Brain microvascular endothelial cell (primary cell): ENCODE measurements at regions not wholly inside any gene's neighbourhood (a gene's known extent, or its start where the extent isn't known, plus 50 kb on each side); places are given as distances from the start of the nearest gene placed in this dataset.

Experiments used
- DNase-seq: peaks from one replicate; pipeline ENCODE4 v3.0.0-alpha.2; 2020
- H3K27ac ChIP-seq: fragments of 250-450 bp; sonication (Bioruptor Pico); 2 replicates; pipeline ENCODE4 v1.5.1; 2020; ENCODE audit warnings: mild to moderate bottlenecking, moderate library complexity
- H3K27me3 ChIP-seq: fragments of 250-450 bp; sonication (Bioruptor Pico); replicated peaks from 2 replicates; pipeline ENCODE4 v1.5.1; 2020; ENCODE audit warnings: mild to moderate bottlenecking
- H3K36me3 ChIP-seq: fragments of 250-450 bp; sonication (Bioruptor Pico); replicated peaks from 2 replicates; pipeline ENCODE4 v1.5.1; 2020; ENCODE audit warnings: mild to moderate bottlenecking
- H3K4me3 ChIP-seq: 2 replicates; pipeline ENCODE4 v1.5.1; 2011; ENCODE audit warnings: low read depth, mild to moderate bottlenecking, control low read depth, low read length, moderate library complexity
- CTCF ChIP-seq: IDR thresholded peaks from 2 replicates; pipeline ENCODE4 v1.5.1; 2011; ENCODE audit warnings: low read depth, mild to moderate bottlenecking, moderate library complexity, low read length, control low read depth, inconsistent platforms; ENCODE audit errors: missing control alignments
- in situ Hi-C: cut with HindIII; loops from 2 replicates; pipeline ENCODE4 v1.10.0; 2017; ENCODE audit warnings: low sequenced_read_pairs, low pct_ligation_motif_present

- no peak for DNase-seq
Observed at GRCh38 chr15:89413877-89414276, 79.3 kb upstream of the POLG start.

GRCh38 chr15:89412905-89413411 is 78.3 kb upstream of the POLG start:
- peaks cover 75% of the 10 kb centered on the region for H3K27me3 ChIP-seq
- TF ChIP-seq CTCF, result no peak
- no peak for DNase-seq
- H3K4me3 ChIP-seq, result no peak overlapping the region
- in situ Hi-C loops, result no loop called here
- no peak overlapping the region for H3K27ac ChIP-seq
- H3K36me3 ChIP-seq, result no peaks in the 10 kb centered on the region

More at GRCh38 chr15:89413877-89414276, 79.3 kb upstream of the POLG start:
- H3K27ac ChIP-seq, result no peak overlapping the region
- peaks cover 68% of the 10 kb centered on the region for H3K27me3 ChIP-seq
- no peak overlapping the region for H3K4me3 ChIP-seq
- in situ Hi-C loops, result no loop called here
- no peak for TF ChIP-seq CTCF
- H3K36me3 ChIP-seq, result no peaks in the 10 kb centered on the region

- no peak for DNase-seq
- Histone ChIP-seq H3K4me3 (no peak overlapping the region), H3K27ac (no peak overlapping the region), H3K27me3 (peaks cover 91% of the 10 kb centered on the region), H3K36me3 (no peaks in the 10 kb centered on the region)
- TF ChIP-seq CTCF, result no peak
- in situ Hi-C loops, result no loop called here
Observed at GRCh38 chr15:89410039-89410435, 75.4 kb upstream of the POLG start.

GRCh38 chr15:89409184-89410038 is 74.8 kb upstream of the POLG start:
- in situ Hi-C loops, result no loop called here

GRCh38 chr15:89408372-89409183 is 74.0 kb upstream of the POLG start:
- no peak for DNase-seq
- Histone ChIP-seq H3K4me3 (no peak overlapping the region), H3K27ac (no peak overlapping the region), H3K36me3 (no peaks in the 10 kb centered on the region), H3K27me3 (peaks cover 97% of the 10 kb centered on the region)
- in situ Hi-C loops, result no loop called here
- TF ChIP-seq CTCF, result no peak

More at GRCh38 chr15:89409184-89410038, 74.8 kb upstream of the POLG start:
- Histone ChIP-seq H3K36me3 (no peaks in the 10 kb centered on the region), H3K27me3 (peaks cover 96% of the 10 kb centered on the region), H3K4me3 (no peak overlapping the region), H3K27ac (no peak overlapping the region)
- TF ChIP-seq CTCF, result no peak
- DNase-seq, result no peak
